H1 (cell line): ENCODE measurements at regions not wholly inside any gene's neighbourhood (a gene's known extent, or its start where the extent isn't known, plus 50 kb on each side); places are given as distances from the start of the nearest gene placed in this dataset.

ENCODE experiments used
- POLR2A ChIP-seq, 2 experiments: IDR thresholded peaks; 1 replicate in 1 of 2; 2 replicates in 1 of 2; pipeline ENCODE4 v1.6.1; 2011; ENCODE audit warnings: low read depth in 2 of 2, low read length in 2 of 2, mild to moderate bottlenecking in 2 of 2; ENCODE audit errors: control extremely low read depth in 1 of 2
- SP2 ChIP-seq: IDR thresholded peaks from 2 replicates; pipeline ENCODE4 v1.6.1; 2012; ENCODE audit warnings: mild to moderate bottlenecking, low read length, inconsistent platforms
- TAF1 ChIP-seq: IDR thresholded peaks from 2 replicates; pipeline ENCODE4 v1.6.1; 2011; ENCODE audit warnings: mild to moderate bottlenecking, low read depth, low read length
- YY1 ChIP-seq: IDR thresholded peaks from 2 replicates; pipeline ENCODE4 v1.6.1; 2011; ENCODE audit warnings: low read depth, mild to moderate bottlenecking, low read length

DNA sequence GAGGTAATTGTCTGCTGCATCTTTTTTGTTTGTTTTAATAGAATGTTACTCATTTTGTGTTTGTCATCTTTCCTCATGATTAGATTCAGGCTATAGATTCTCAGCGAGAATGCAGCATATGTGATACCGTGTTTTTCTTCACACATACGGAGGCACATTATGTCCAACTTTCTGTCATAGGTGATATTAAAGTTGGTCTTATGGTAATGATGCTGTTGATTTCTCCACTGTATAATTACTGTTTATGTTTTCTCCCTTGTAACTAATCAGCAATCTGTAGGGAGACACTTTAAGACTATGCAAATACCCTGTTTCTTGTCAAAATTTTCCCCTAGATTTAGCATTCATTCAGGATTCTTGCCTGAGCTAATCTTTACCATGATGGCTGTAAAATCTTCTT is 87.6 kb downstream of the CLDN1 start (continued):
- TF ChIP-seq SP2 (no peak), TAF1 (no peak), POLR2A (IDR thresholded peaks at IDR 0.05; ENCODE audit: control extremely low read depth in 1 of 2, low read depth in 2 of 2, low read length in 2 of 2) (no peak), YY1 (no peak)
